ENCODE measurements at regions not wholly inside any gene's neighbourhood (a gene's known extent, or its start where the extent isn't known, plus 50 kb on each side); places are given as distances from the start of the nearest gene placed in this dataset.

- TF ChIP-seq CTCF (IDR thresholded peaks at IDR 0.05) (peak in 1 of 2 donors; percentile 3), POLR2A (IDR thresholded peaks at IDR 0.05) (no peak)
Observed at GRCh38 chr6:25053875-25054371, 118.2 kb upstream of the RIPOR2 start.
